ENCODE measurements at regions not wholly inside any gene's neighbourhood (a gene's known extent, or its start where the extent isn't known, plus 50 kb on each side); places are given as distances from the start of the nearest gene placed in this dataset.

GRCh38 chr11:113551645-113552044 is 76.4 kb upstream of the DRD2 start:
- 0% methylated on average over 4 of the region's 4 CpGs for WGBS (ENCODE audit: low lambda C conversion rate)
- intact Hi-C loops (cut with micrococcal nuclease; ENCODE audit: unreplicated experiment) (no loop called here), in situ Hi-C loops (cut with HindIII; ENCODE audit: extremely low pct_ligation_motif_present, low pct_unique_long_range_greater_than_20kb) (no loop called here)
- POLR2A ChIA-PET = no interaction called here
- no peak overlapping the region for H3K27ac ChIP-seq (ENCODE audit: extremely low read length, insufficient read depth, low read length)
- H3K9ac ChIP-seq (ENCODE audit: insufficient read depth, low read depth, low read length) = no peak overlapping the region
- peaks cover 0 to 3% of the 10 kb centered on the region in 2 experiments; a peak in 1 of 5 replicates for H3K27me3 ChIP-seq (ENCODE audit: control insufficient read depth in 1 of 2, insufficient read depth in 2 of 2, low read length in 2 of 2)
- H2AFZ ChIP-seq (ENCODE audit: low read length) = no peak overlapping the region
- H3K4me2 ChIP-seq (ENCODE audit: low read depth, low read length) = no peak overlapping the region
- H3K4me1 ChIP-seq (ENCODE audit: insufficient read depth, low read length) = no peaks in the 10 kb centered on the region
- no peaks in the 10 kb centered on the region for H3K9me3 ChIP-seq (ENCODE audit: low read length)
- H3K36me3 ChIP-seq (replicated peaks in 1 of 2; ENCODE audit: control insufficient read depth in 1 of 2, insufficient read depth in 2 of 2, low read length in 2 of 2) = no peaks in the 10 kb centered on the region
- DNase-seq (ENCODE audit: low spot score) (no peak), ATAC-seq (no peak), FAIRE-seq (no peak)
- BruUV-seq (replicated peaks) = no TSS peak
- no peak overlapping the region for H3K4me3 ChIP-seq (replicated peaks in 1 of 3; ENCODE audit: insufficient read depth in 1 of 3, low read depth in 2 of 3, low read length in 3 of 3)
- no peaks in the 10 kb centered on the region for H3K79me2 ChIP-seq (ENCODE audit: insufficient read depth, low read length)
- CTCF ChIA-PET (ENCODE audit: low intra/inter-chr PET ratio, low total read pairs) = no interaction called here
- H4K20me1 ChIP-seq (ENCODE audit: insufficient read depth, low read length) = no peaks in the 10 kb centered on the region
- TF ChIP-seq ZNF772 (CRISPR knock-in tag; IDR thresholded peaks at IDR 0.05) (no peak), GATA4 (IDR thresholded peaks at IDR 0.05; ENCODE audit: borderline replicate concordance, low read depth) (no peak), SRSF9 (IDR thresholded peaks at IDR 0.05; ENCODE audit: borderline replicate concordance, insufficient read depth, low read depth, low read length, poor library complexity, severe bottlenecking) (no peak), TARDBP (CRISPR knock-in tag; IDR thresholded peaks at IDR 0.05) (no peak), ZNF574 (CRISPR knock-in tag; IDR thresholded peaks at IDR 0.05) (no peak), ZFP91 (CRISPR knock-in tag; IDR thresholded peaks at IDR 0.05; ENCODE audit: borderline replicate concordance) (no peak), GLI4 (CRISPR knock-in tag; IDR thresholded peaks at IDR 0.05; ENCODE audit: borderline replicate concordance) (no peak), ZNF597 (CRISPR knock-in tag; IDR thresholded peaks at IDR 0.05) (no peak), ZBTB42 (CRISPR knock-in tag; IDR thresholded peaks at IDR 0.05) (no peak), CEBPG (CRISPR knock-in tag; IDR thresholded peaks at IDR 0.05) (no peak), IKZF4 (CRISPR knock-in tag; IDR thresholded peaks at IDR 0.05; ENCODE audit: borderline replicate concordance, low read depth, not compliant biosample characterization) (no peak), RFX5 (IDR thresholded peaks at IDR 0.05; ENCODE audit: low read depth, low read length) (no peak), JDP2 (CRISPR knock-in tag; IDR thresholded peaks at IDR 0.05; ENCODE audit: borderline replicate concordance) (no peak), MIER2 (CRISPR knock-in tag; IDR thresholded peaks at IDR 0.05) (no peak), TBL1XR1 (IDR thresholded peaks at IDR 0.05; ENCODE audit: borderline replicate concordance, low read length, partially characterized antibody) (no peak)
- TF ChIP-seq, protein P1, sequence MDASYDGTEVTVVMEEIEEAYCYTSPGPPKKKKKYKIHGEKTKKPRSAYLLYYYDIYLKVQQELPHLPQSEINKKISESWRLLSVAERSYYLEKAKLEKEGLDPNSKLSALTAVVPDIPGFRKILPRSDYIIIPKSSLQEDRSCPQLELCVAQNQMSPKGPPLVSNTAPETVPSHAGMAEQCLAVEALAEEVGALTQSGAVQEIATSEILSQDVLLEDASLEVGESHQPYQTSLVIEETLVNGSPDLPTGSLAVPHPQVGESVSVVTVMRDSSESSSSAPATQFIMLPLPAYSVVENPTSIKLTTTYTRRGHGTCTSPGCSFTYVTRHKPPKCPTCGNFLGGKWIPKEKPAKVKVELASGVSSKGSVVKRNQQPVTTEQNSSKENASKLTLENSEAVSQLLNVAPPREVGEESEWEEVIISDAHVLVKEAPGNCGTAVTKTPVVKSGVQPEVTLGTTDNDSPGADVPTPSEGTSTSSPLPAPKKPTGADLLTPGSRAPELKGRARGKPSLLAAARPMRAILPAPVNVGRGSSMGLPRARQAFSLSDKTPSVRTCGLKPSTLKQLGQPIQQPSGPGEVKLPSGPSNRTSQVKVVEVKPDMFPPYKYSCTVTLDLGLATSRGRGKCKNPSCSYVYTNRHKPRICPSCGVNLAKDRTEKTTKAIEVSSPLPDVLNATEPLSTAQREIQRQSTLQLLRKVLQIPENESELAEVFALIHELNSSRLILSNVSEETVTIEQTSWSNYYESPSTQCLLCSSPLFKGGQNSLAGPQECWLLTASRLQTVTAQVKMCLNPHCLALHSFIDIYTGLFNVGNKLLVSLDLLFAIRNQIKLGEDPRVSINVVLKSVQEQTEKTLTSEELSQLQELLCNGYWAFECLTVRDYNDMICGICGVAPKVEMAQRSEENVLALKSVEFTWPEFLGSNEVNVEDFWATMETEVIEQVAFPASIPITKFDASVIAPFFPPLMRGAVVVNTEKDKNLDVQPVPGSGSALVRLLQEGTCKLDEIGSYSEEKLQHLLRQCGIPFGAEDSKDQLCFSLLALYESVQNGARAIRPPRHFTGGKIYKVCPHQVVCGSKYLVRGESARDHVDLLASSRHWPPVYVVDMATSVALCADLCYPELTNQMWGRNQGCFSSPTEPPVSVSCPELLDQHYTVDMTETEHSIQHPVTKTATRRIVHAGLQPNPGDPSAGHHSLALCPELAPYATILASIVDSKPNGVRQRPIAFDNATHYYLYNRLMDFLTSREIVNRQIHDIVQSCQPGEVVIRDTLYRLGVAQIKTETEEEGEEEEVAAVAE (CRISPR knock-in tag; IDR thresholded peaks at IDR 0.05; ENCODE audit: borderline replicate concordance) = no peak

Data from HepG2 (cell line).